Fibroblast of lung (primary cell): ENCODE measurements at regions not wholly inside any gene's neighbourhood (a gene's known extent, or its start where the extent isn't known, plus 50 kb on each side); places are given as distances from the start of the nearest gene placed in this dataset.

Source experiments
- EZH2 ChIP-seq: IDR thresholded peaks from 2 replicates; pipeline ENCODE4 v1.5.1; 2012; ENCODE audit warnings: low read length, control low read depth, mild to moderate bottlenecking; ENCODE audit errors: missing control alignments
- TF ChIP-seq, protein P1 (sequence below), 2 donors: IDR thresholded peaks in 1 of 2; conservative IDR thresholded peaks in 1 of 2; 1 replicate in 1 of 2; 2 replicates in 1 of 2; pipeline ENCODE4 v1.5.1; 2011 to 2012; ENCODE audit warnings: low read length in 2 of 2, control low read depth in 1 of 2, inconsistent platforms in 1 of 2, low read depth in 1 of 2, mild to moderate bottlenecking in 1 of 2

DNA sequence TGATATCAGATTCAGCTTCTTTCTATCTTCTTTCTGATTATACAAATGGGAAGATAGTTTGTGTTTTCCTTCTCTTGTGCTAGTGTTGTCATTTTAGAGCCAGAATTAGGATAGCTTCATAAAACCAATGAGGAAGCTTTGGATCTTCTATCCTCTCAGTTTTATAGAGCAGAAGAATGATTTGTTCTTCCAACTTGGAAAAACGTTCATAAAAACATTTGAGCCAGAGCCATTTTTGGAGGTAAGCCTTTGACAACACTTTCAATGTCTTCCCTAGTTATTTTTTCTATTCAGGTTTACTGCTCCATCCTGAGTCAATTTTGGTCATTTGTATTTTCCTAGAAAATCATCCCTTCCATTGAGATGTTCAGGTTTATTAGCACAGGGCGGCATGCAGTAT lies 91.2 kb upstream of the MYOCD start:
- TF ChIP-seq, protein P1, sequence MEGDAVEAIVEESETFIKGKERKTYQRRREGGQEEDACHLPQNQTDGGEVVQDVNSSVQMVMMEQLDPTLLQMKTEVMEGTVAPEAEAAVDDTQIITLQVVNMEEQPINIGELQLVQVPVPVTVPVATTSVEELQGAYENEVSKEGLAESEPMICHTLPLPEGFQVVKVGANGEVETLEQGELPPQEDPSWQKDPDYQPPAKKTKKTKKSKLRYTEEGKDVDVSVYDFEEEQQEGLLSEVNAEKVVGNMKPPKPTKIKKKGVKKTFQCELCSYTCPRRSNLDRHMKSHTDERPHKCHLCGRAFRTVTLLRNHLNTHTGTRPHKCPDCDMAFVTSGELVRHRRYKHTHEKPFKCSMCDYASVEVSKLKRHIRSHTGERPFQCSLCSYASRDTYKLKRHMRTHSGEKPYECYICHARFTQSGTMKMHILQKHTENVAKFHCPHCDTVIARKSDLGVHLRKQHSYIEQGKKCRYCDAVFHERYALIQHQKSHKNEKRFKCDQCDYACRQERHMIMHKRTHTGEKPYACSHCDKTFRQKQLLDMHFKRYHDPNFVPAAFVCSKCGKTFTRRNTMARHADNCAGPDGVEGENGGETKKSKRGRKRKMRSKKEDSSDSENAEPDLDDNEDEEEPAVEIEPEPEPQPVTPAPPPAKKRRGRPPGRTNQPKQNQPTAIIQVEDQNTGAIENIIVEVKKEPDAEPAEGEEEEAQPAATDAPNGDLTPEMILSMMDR (conservative IDR thresholded peaks at IDR 0.05 in 1 of 2, IDR thresholded peaks at IDR 0.05 in 1 of 2; ENCODE audit: low read depth in 1 of 2, low read length in 2 of 2), result no peak
- TF ChIP-seq EZH2, result no peak
